ENCODE measurements at regions not wholly inside any gene's neighbourhood (a gene's known extent, or its start where the extent isn't known, plus 50 kb on each side); places are given as distances from the start of the nearest gene placed in this dataset.
A peak's percentile ranks its signal among the peaks of the same experiment; 100 is the strongest.
"Not testable (repeated sequence)": the region's sequence is repeated elsewhere in the genome, so short reads cannot be mapped to it uniquely, and the experiment has no call there.

DNA sequence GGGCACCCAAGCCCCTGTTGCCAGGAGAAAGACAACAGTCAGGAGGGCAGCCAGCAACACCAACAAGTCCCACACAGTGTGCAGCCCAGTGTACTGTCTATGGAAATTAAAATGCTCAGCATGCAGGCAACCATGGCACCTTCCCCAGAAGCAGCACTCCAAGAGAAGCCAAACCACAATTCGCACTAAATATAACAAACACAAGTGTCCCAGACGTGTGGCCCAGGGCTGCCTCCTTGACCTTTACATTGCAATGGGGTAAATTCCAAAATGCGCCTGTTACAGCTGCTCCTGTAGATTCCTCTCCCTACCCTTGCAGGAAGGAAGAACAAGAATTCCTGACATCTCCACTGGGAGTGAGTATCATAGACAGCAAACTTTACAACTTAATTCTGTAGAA lies 292.8 kb upstream of the USP9Y start:
- Mint-ChIP-seq H3K9me3 (no peaks in the 10 kb centered on the region), H3K27ac (no peak overlapping the region), H3K27me3 (no peaks in the 10 kb centered on the region)

DNA sequence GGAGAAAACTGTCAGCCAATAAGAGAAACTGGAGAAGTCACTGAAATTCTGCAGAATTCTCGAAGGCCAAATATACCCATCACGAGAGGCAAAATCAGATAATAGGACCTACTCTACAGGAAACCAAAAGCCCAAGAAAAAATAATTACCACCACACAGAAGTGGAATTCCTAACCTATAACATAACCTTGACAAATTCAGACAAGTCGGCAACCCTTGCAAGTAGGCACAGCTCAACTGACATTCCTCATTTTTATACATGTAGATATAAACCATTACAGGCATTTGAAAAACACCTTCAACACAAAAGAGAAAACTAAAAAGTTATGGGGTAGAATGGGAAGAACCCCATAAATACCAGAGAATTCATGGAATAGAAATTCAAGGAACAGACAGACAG lies 290.3 kb upstream of the USP9Y start:
- peaks cover 20% of the 10 kb centered on the region for H3K4me1 Mint-ChIP-seq
- H3K36me3 Mint-ChIP-seq, result no peaks in the 10 kb centered on the region
- H3K9me3 Mint-ChIP-seq, result no peaks in the 10 kb centered on the region
- H3K27me3 Mint-ChIP-seq, result no peaks in the 10 kb centered on the region
- no peak overlapping the region for H3K4me3 Mint-ChIP-seq
- peak overlapping the region; percentile 30 for H3K27ac Mint-ChIP-seq

More for the DNA sequence above, 292.8 kb upstream of the USP9Y start:
- no peaks in the 10 kb centered on the region for H3K36me3 Mint-ChIP-seq
- peaks cover 13% of the 10 kb centered on the region for H3K4me1 Mint-ChIP-seq
- H3K4me3 Mint-ChIP-seq, result no peak overlapping the region

DNA sequence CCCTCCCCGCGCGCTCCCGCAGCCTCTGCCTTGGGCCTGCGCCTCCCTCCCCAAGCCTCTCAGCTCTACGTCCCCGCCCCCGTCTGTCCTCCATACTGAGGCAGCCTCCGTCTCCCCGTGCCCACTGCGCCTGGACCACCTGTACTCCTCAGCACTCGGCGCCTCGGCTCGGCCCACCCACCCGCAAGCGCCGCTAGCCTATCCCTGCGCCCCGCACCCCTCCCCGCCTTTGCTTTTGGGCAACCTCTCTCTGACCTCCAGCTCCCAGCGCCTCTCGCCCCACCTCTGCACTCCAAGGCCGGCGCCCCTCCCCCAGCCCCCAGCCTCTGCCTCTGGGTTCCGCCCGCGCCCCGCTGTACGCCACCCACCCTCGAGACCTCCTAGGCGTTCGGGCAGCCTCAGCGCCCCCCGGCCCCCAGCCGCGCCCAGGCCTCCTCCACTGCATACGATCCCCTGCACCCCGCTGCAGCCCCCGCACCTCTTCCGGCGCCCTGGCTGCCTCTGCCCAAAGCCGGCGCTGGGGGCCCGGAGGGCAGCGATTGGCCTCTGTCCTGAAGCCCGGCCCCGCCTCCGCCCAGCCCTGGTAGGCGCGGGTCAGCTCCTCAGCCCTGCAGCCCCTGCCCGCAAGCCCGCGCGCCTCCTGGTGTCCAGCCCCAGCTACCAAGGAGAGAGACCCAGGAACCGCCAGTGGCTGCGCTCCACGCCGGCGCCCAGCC lies 279.8 kb upstream of the USP9Y start:
- Mint-ChIP-seq H3K4me1 (no peaks in the 10 kb centered on the region), H3K9me3 (no peaks in the 10 kb centered on the region), H3K4me3 (no peak overlapping the region), H3K36me3 (no peaks in the 10 kb centered on the region), H3K27me3 (peaks cover 4% of the 10 kb centered on the region), H3K27ac (no peak overlapping the region)

DNA sequence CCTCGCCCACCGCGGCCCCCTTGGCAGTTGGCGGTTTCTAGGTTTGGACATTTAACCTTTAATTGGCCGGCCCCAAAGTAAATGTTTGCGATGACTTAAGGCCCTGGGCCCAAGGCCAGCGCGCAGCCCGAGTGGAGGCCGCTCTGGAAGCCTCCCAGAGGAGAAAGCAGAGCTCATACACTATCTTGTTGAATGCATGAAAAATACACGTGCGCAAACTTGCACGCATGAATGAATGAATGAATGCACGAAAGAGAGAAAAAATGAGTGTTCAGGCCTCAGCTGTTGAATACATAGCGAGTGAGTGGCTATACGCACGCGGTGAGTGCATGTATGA lies 279.3 kb upstream of the USP9Y start:
- no peaks in the 10 kb centered on the region for H3K9me3 Mint-ChIP-seq
- H3K27me3 Mint-ChIP-seq, result peaks cover 4% of the 10 kb centered on the region
- H3K27ac Mint-ChIP-seq, result no peak overlapping the region
- no peaks in the 10 kb centered on the region for H3K36me3 Mint-ChIP-seq
- no peaks in the 10 kb centered on the region for H3K4me1 Mint-ChIP-seq
- no peak overlapping the region for H3K4me3 Mint-ChIP-seq

DNA sequence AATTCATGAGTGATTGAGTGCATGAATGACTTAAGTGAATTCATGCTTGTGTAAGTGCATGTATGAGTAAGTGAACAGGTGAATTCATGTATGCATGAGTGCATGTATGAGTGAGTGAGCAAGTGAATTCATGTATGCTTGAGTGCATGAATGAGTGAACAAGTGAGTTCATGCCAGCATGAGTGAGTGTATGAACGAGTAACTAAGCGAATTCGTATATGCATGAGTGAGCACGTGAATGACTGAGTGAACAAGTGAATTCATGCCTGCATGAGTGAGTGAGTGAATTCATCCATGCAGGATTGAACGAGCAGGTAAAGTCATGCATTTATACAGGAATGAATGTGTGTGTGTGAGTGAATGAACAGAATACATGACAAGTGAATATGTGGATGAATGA lies 278.5 kb upstream of the USP9Y start:
- H3K27me3 Mint-ChIP-seq, result peaks cover 4% of the 10 kb centered on the region
- no peaks in the 10 kb centered on the region for H3K36me3 Mint-ChIP-seq
- no peaks in the 10 kb centered on the region for H3K4me1 Mint-ChIP-seq
- no peaks in the 10 kb centered on the region for H3K9me3 Mint-ChIP-seq
- H3K27ac Mint-ChIP-seq, result no peak overlapping the region
- no peak overlapping the region for H3K4me3 Mint-ChIP-seq

DNA sequence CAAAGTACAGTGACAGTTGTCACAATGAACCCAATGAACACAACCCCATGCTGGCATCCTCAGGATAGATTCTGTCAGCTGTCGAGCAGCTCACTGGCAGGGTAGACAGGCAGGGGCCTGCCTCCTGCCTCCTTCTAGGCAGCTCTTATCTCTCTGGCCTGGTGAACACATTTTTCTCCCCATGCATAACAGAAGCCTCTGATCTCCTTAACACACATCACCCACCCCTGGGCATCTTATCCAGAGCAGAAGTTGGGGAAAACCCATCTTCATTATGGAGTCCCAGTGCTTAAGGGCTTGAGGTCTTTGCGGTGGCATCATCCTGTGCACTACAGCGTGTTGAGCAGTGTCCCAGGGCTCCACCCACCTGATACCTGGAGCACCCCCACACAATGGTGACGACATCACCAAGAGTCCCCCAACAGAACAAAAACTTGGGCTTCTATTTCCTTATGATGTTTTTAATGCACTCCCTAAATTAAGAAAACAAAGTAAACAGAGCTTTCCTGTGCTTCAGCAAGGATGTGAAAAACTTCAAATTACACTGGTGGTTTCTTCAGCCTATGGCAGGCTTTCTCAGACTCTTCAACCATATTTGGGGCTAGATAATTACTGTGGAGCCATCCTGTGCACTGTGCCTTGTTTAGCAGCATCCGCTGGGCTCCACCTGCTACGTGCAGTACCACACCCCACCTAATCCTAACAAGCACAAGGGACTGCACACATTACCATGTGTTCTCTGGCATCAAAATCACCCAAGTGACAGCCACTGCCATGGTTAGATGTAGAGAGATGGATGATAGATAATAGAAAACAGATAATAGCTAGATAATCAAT lies 277.4 kb upstream of the USP9Y start:
- peaks cover 4% of the 10 kb centered on the region for H3K27me3 Mint-ChIP-seq
- no peaks in the 10 kb centered on the region for H3K9me3 Mint-ChIP-seq
- no peaks in the 10 kb centered on the region for H3K4me1 Mint-ChIP-seq
- H3K27ac Mint-ChIP-seq, result no peak overlapping the region
- H3K4me3 Mint-ChIP-seq, result no peak overlapping the region
- H3K36me3 Mint-ChIP-seq, result no peaks in the 10 kb centered on the region

DNA sequence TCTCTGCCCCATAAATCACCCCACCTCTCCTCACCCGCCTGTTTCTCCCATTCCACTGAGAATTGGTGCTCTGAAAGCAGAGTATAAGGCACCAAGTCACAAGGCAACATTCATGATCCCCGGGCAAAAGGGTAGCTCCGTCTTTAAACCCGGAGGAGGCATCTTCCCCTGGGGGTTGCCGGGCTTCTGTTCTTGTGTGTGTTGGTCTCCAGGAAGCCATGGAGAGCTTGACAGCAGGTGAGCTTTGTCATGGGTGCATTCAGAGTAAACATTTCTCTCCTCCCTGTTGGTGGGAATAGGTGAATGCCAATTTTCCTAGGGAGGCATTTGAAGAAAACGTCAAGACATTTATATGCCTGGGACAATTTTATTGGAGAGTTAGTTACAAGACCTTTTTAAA lies 275.5 kb upstream of the USP9Y start:
- Mint-ChIP-seq H3K27ac (no peak overlapping the region), H3K4me1 (no peaks in the 10 kb centered on the region), H3K27me3 (peaks cover 4% of the 10 kb centered on the region), H3K4me3 (no peak overlapping the region), H3K9me3 (no peaks in the 10 kb centered on the region), H3K36me3 (no peaks in the 10 kb centered on the region)

DNA sequence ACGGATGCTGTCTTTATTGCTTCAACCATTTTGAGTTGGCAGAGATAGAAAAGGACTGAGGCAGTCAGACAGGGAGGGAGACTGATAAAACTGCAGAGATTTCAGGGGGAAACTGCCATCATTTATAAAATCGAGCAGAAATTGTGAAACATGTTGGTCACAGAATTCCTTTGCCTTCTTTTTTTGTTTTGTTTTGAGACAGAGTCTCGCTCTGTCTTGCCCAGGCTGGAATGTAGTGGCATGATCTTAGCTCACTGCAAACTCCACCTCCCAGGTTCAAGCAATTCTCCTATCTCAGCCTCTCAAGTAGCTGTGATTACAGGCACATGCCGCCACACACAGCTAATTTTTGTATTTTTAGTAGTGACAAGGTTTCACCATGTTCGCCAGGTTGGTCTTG lies 273.7 kb upstream of the USP9Y start:
- H3K27me3 Mint-ChIP-seq, result peaks cover 2% of the 10 kb centered on the region
- H3K9me3 Mint-ChIP-seq, result no peaks in the 10 kb centered on the region
- no peaks in the 10 kb centered on the region for H3K4me1 Mint-ChIP-seq
- no peak overlapping the region for H3K4me3 Mint-ChIP-seq
- no peak overlapping the region for H3K27ac Mint-ChIP-seq
- no peaks in the 10 kb centered on the region for H3K36me3 Mint-ChIP-seq

DNA sequence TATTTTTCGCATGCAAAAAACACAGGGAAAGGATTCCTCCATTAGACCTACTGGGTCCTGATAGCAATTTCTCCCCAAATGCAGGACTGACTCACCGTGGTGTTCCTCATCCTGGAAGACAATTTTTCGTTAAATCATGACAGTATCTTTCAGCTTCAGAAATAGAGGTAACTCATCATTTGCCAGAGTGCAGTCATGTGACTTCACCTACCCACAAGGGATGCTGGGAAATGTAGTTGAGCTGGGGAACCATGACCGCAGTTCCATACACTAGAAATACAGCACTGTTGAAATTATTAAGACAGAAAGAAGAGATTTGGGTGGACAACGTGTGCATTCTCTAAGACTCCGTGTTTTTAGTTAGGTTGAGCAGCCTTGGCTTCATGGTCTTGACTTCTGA lies 269.5 kb upstream of the USP9Y start:
- H3K4me1 Mint-ChIP-seq, result no peaks in the 10 kb centered on the region
- no peaks in the 10 kb centered on the region for H3K27me3 Mint-ChIP-seq
- no peak overlapping the region for H3K27ac Mint-ChIP-seq
- no peak overlapping the region for H3K4me3 Mint-ChIP-seq
- H3K9me3 Mint-ChIP-seq, result no peaks in the 10 kb centered on the region
- H3K36me3 Mint-ChIP-seq, result no peaks in the 10 kb centered on the region

DNA sequence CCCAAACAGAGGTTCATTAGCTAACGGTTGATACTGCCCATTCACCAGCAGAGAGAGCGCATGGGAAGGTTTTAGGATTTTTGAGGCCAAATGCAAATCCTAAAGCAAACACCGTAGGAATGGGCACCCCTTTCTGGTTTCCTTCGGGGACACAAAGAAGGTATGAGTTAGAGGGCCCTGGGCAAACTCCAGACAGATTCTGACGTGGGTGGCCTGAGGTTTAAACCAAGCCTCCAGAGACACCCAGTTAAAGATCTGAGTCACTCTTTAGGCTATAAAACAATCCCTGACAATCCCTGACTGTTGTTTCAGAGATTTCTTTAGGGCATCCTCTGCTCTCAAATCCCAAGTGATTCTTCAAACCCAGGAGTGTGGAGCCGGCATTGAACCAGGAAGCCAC lies 262.2 kb upstream of the USP9Y start:
- not testable (repeated sequence) for H3K36me3 Mint-ChIP-seq, H3K9me3 Mint-ChIP-seq, H3K4me3 Mint-ChIP-seq, H3K27me3 Mint-ChIP-seq, H3K27ac Mint-ChIP-seq, H3K4me1 Mint-ChIP-seq

DNA sequence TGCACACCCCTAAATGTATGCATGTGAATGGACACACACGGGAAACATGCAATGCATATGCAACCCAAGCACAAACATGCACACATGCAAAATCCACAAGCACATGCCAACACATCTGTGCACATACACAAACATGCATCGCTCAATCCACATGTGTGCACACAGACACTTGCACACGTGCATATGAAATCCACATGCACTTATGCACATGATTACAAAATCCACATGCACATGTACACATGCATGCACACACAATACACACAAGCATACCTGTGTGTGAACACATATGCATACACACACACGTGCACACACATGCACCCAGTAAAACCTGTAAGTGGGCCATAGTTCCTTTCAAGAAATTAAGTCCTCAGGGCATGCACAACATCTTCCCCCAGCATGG lies 256.8 kb upstream of the USP9Y start:
- Mint-ChIP-seq H3K9me3 (no peaks in the 10 kb centered on the region), H3K27ac (no peak overlapping the region), H3K4me1 (no peaks in the 10 kb centered on the region), H3K36me3 (peaks cover 3% of the 10 kb centered on the region), H3K4me3 (no peak overlapping the region), H3K27me3 (no peaks in the 10 kb centered on the region)

DNA sequence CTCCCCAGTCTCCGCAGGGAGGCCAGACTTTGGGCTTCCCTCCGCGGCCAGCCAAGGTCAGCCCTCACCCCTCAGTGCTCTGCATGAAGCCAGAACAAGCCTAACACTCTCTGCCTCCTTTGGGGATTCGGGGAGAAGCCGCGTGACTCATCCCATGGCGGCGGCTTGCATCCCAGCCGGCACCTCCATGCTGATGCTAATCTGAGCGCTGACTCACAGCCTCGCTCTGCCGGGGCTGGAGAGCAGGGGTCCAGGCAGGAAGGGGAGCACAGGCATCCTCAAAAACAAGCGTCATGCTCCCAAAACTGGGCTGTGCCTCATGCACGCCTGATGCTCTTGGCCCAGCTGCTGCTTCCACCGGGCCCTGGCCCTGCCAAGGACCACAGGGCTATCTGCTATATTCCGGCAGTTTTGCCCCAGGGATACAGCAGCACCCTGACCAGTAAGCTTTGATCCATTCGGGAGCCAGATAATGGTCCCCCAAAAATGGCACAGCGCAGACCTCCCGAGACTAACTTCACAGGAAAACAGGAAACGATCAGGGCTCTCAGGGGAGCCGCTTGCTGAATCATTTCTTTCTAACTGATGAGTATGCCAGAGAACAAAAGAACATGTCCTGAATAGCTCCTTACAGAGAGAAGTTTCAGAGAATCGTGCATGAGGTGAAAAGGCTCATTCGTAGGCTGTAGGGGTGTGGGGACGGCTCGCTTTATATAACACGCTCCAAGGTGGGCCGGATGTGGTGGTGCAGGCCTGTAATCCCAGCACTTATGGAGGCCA lies 254.4 kb upstream of the USP9Y start:
- H3K4me3 Mint-ChIP-seq, H3K36me3 Mint-ChIP-seq, H3K4me1 Mint-ChIP-seq, H3K9me3 Mint-ChIP-seq, H3K27me3 Mint-ChIP-seq, H3K27ac Mint-ChIP-seq: not testable (repeated sequence)

DNA sequence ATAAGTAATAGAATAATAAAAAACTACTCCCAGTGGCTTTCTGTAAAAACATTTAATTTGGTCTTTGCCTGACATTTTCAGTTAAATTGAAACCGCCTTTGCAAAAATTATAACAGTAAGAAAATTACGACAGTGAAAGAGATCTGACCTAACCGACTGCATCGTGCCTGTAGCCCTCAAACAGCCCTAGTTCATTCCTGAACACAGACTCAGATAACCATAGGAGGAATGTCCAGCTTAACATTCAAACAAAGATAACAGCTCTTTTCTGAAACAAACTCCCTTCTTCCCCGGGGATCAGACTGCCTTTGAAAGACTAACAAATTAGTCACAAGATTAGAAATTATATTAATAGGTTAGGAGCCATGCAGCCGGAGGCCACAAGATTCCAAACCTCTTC lies 252.5 kb upstream of the USP9Y start:
- not testable (repeated sequence) for H3K27me3 Mint-ChIP-seq, H3K9me3 Mint-ChIP-seq, H3K36me3 Mint-ChIP-seq, H3K4me3 Mint-ChIP-seq, H3K27ac Mint-ChIP-seq, H3K4me1 Mint-ChIP-seq

DNA sequence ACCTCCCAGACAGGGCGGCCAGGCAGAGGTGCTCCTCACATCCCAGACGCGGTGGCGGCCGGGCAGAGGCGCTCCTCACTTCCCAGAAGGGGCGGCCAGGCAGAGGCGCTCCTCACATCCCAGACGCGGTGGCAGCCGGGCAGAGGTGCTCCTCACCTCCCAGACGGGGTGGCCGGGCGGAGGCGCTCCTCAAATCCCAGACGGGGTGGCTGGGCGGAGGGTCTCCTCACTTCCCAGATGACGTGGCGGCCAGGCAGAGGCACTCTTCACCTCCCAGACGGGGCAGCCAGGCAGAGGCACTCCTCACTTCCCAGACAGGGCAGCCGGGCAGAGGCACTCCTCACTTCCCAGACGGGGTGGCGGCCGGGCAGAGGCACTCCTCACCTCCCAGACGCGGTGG lies 247.7 kb upstream of the USP9Y start:
- H3K4me3 Mint-ChIP-seq, H3K4me1 Mint-ChIP-seq, H3K27me3 Mint-ChIP-seq, H3K27ac Mint-ChIP-seq, H3K36me3 Mint-ChIP-seq, H3K9me3 Mint-ChIP-seq: not testable (repeated sequence)

DNA sequence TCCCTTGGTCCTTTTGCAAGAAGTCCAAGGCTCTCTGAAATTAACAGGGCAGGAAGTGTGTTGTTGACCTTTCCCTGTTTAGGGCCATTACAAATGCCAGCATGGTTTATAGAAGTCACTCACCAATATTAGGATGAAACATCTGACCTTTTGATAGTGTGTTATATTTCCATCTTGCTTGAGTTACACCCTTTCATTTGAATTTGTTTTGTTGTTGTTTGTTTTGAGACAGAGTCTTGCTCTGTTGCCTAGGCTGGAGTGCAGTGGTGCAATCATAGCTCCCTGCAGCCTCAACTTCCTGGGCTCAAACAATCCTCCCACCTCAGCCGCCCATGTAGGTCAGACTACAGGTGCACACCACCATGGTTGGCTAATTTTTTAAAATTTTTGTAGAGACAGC lies 241.1 kb upstream of the USP9Y start:
- Mint-ChIP-seq H3K9me3 (no peaks in the 10 kb centered on the region), H3K4me3 (no peak overlapping the region), H3K27me3 (no peaks in the 10 kb centered on the region), H3K4me1 (no peaks in the 10 kb centered on the region), H3K36me3 (no peaks in the 10 kb centered on the region), H3K27ac (no peak overlapping the region)

DNA sequence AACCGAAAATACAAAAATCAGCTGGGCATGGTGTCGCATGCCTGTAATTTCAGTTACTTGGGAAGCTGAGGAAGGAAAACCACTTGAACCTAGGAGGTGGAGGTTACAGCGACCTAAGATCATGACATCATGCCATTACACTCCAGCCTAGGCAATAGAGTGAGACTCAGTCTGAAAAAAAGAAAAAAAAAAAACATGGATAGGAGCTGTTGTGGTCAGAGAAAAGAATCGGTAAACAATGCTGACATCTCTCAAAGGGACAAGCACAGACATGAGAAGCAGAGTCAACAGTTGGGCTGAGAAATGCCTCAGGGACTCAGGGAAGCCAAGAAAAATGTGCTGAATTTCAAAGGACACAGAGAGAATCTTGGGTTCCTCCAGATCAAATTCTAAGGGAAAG lies 236.9 kb upstream of the USP9Y start:
- H3K4me3 Mint-ChIP-seq, result no peak overlapping the region
- no peaks in the 10 kb centered on the region for H3K27me3 Mint-ChIP-seq
- H3K9me3 Mint-ChIP-seq, result no peaks in the 10 kb centered on the region
- no peak overlapping the region for H3K27ac Mint-ChIP-seq
- H3K36me3 Mint-ChIP-seq, result no peaks in the 10 kb centered on the region
- H3K4me1 Mint-ChIP-seq, result no peaks in the 10 kb centered on the region

All from activated naive CD4-positive, alpha-beta T cell treated with anti-CD3 and anti-CD28 coated beads, Interleukin-2, amount 50 U/mL, for 24 hours (primary cell).